Spleen (tissue), 7 donors: ENCODE measurements at regions not wholly inside any gene's neighbourhood (a gene's known extent, or its start where the extent isn't known, plus 50 kb on each side); places are given as distances from the start of the nearest gene placed in this dataset.

Experiments used
- CTCF ChIP-seq, 11 experiments: fragments of 200-600 bp in 7 of 11; fragments of 450-650 bp in 4 of 11; sonication (generic) in 4 of 11; IDR thresholded peaks in 8 of 11; conservative IDR thresholded peaks in 3 of 11; 1 replicate in 7 of 11; 2 replicates in 4 of 11; pipeline versions ENCODE4 v1.4.0 to v1.8.0; 2016 to 2021; ENCODE audit warnings: antibody characterized with exemption in 11 of 11, inconsistent platforms in 4 of 11, mild to moderate bottlenecking in 1 of 11
- POLR2A ChIP-seq, 3 donors: fragments of 450-650 bp; IDR thresholded peaks; one replicate each; pipeline ENCODE4 v1.5.1; 2017; ENCODE audit warnings: antibody characterized with exemption in 3 of 3, mild to moderate bottlenecking in 1 of 3
- donor health status: DM: no; HTN: no; CAD: no; lungs with moderate emphysema.
- donor health status: DM: no; HTN: no; CAD: no.
- donor health status: DM: no; HTN: no; CAD: no.

DNA sequence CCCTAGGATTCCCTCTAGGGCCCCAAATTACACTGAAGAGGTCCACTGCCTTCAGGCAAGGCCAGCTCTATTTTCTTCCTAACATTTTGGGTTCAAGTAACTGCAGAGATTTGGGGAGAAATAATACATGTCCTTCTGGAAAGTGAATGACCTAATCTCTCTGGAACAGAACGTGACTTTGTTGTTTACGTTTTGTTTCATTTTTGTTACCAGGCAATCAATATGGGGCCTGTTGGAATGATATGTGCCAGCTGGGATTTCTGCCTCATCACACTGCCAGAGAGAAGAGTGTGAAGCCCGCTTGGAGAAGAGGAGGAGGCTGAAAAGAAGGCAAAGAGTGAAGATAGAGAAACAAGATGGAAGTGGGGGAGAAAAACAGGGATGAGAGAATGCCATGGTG is 116.7 kb downstream of the FASLG start:
- TF ChIP-seq POLR2A (IDR thresholded peaks at IDR 0.05) (no peak), CTCF (IDR thresholded peaks at IDR 0.05 in 8 of 11, conservative IDR thresholded peaks at IDR 0.05 in 3 of 11) (no peak)
